Left colon (tissue), 2 donors: ENCODE measurements at regions not wholly inside any gene's neighbourhood (a gene's known extent, or its start where the extent isn't known, plus 50 kb on each side); places are given as distances from the start of the nearest gene placed in this dataset.
"Not testable (repeated sequence)": the region's sequence is repeated elsewhere in the genome, so short reads cannot be mapped to it uniquely, and the experiment has no call there.

ENCODE experiments used
- ATAC-seq: fragments of 200-7000 bp; cut with Tn5 transposase; one replicate; pipeline ENCODE4 v1.9.1; 2020; ENCODE audit warnings: mild to moderate bottlenecking, moderate library complexity
- DNase-seq, 2 donors: peaks; one replicate each; pipeline ENCODE4 v3.0.0-alpha.2; 2020
- intact Hi-C, 2 donors: fragments of 100-400 bp; cut with DNase I in 1 of 2; cut with micrococcal nuclease in 1 of 2; formaldehyde crosslinking; loops; one replicate each; pipeline versions ENCODE4 v1.11.2 to v1.14.0; 2022; cut with DNase I, micrococcal nuclease
- donor health status: DM: no; HTN: no; CAD: no.
- donor health status: DM: yes; HTN: yes; CAD: no.

- no peak for DNase-seq
- intact Hi-C loops: no loop called here
- ATAC-seq: no peak
These were observed 286.6 kb downstream of the COL11A1 start for GRCh38 chr1:102821707-102822106.

GRCh38 chr1:102800406-102800805 is 307.9 kb downstream of the COL11A1 start:
- intact Hi-C loops: no loop called here
- DNase-seq (no peak), ATAC-seq (no peak)

- no peak for DNase-seq
- intact Hi-C loops: no loop called here
- no peak for ATAC-seq
These were observed 308.8 kb downstream of the COL11A1 start for GRCh38 chr1:102799496-102799895.

- intact Hi-C loops: no loop called here
- ATAC-seq (no peak), DNase-seq (no peak)
These were observed 309.6 kb downstream of the COL11A1 start for GRCh38 chr1:102798718-102799117.

GRCh38 chr1:102796429-102796828 is 311.9 kb downstream of the COL11A1 start:
- ATAC-seq: no peak
- intact Hi-C loops: no loop called here
- no peak for DNase-seq

GRCh38 chr1:102790997-102791396 is 317.3 kb downstream of the COL11A1 start:
- DNase-seq: no peak
- ATAC-seq: no peak
- intact Hi-C loops: no loop called here

GRCh38 chr1:102789951-102790350 is 318.4 kb downstream of the COL11A1 start:
- ATAC-seq, intact Hi-C loops, DNase-seq: not testable (repeated sequence)

GRCh38 chr1:102783487-102783886 is 324.8 kb downstream of the COL11A1 start:
- intact Hi-C loops: no loop called here
- ATAC-seq: no peak
- no peak for DNase-seq

GRCh38 chr1:102782144-102782543 is 326.2 kb downstream of the COL11A1 start:
- DNase-seq (no peak), ATAC-seq (no peak)

GRCh38 chr1:102776071-102776470 is 332.3 kb downstream of the COL11A1 start:
- intact Hi-C loops: no loop called here
- ATAC-seq (no peak), DNase-seq (no peak)

More at GRCh38 chr1:102782144-102782543, 326.2 kb downstream of the COL11A1 start:
- intact Hi-C loops: no loop called here

GRCh38 chr1:102772831-102773230 is 335.5 kb downstream of the COL11A1 start:
- ATAC-seq (no peak), DNase-seq (no peak)
- intact Hi-C loops: no loop called here

GRCh38 chr1:102758418-102758817 is 349.9 kb downstream of the COL11A1 start:
- no peak for ATAC-seq
- intact Hi-C loops: no loop called here
- no peak for DNase-seq

GRCh38 chr1:102757363-102757762 is 351.0 kb downstream of the COL11A1 start:
- DNase-seq: no peak
- ATAC-seq: no peak
- intact Hi-C loops: no loop called here

- intact Hi-C loops: no loop called here
These were observed 357.2 kb downstream of the COL11A1 start for GRCh38 chr1:102751111-102751510.

GRCh38 chr1:102742426-102742825 is 365.9 kb downstream of the COL11A1 start:
- intact Hi-C loops: no loop called here
- ATAC-seq: no peak
- DNase-seq: no peak

More at GRCh38 chr1:102751111-102751510, 357.2 kb downstream of the COL11A1 start:
- ATAC-seq (no peak), DNase-seq (no peak)

GRCh38 chr1:102733491-102734236 is 374.7 kb downstream of the COL11A1 start:
- DNase-seq (no peak), ATAC-seq (no peak)
- intact Hi-C loops: no loop called here

- ATAC-seq (no peak), DNase-seq (no peak)
- intact Hi-C loops: no loop called here
These were observed 375.4 kb downstream of the COL11A1 start for GRCh38 chr1:102732927-102733326.

- DNase-seq (no peak), ATAC-seq (no peak)
- intact Hi-C loops: no loop called here
These were observed 381.9 kb downstream of the COL11A1 start for GRCh38 chr1:102726417-102726816.

GRCh38 chr1:102724741-102725140 is 383.6 kb downstream of the COL11A1 start:
- ATAC-seq (no peak), DNase-seq (no peak)
- intact Hi-C loops: no loop called here

- ATAC-seq (no peak), DNase-seq (no peak)
- intact Hi-C loops: no loop called here
These were observed 393.2 kb downstream of the COL11A1 start for GRCh38 chr1:102715150-102715549.

- no peak for ATAC-seq
- DNase-seq: no peak
- intact Hi-C loops: no loop called here
These were observed 408.8 kb downstream of the COL11A1 start for GRCh38 chr1:102699524-102699923.
